GM18498 (cell line): ENCODE measurements at regions not wholly inside any gene's neighbourhood (a gene's known extent, or its start where the extent isn't known, plus 50 kb on each side); places are given as distances from the start of the nearest gene placed in this dataset.
"Not testable (repeated sequence)": the region's sequence is repeated elsewhere in the genome, so short reads cannot be mapped to it uniquely, and the experiment has no call there.

ENCODE experiments used
- ATAC-seq: cut with Tn5 transposase; IDR thresholded peaks from one replicate; pipeline ENCODE4 v1.9.1; 2021; ENCODE audit warnings: mild to moderate bottlenecking, moderate library complexity; ENCODE audit not compliant: unreplicated experiment

GRCh38 chr21:35713914-35714313 is 346.4 kb downstream of the SETD4 start:
- no peak for ATAC-seq

GRCh38 chr21:35711661-35712060 is 348.7 kb downstream of the SETD4 start:
- no peak for ATAC-seq

- ATAC-seq = no peak
Observed at GRCh38 chr21:35711213-35711612, 349.1 kb downstream of the SETD4 start.

- not testable (repeated sequence) for ATAC-seq
Observed at GRCh38 chr21:35709990-35710389, 350.3 kb downstream of the SETD4 start.

GRCh38 chr21:35705888-35706287 is 354.4 kb downstream of the SETD4 start:
- ATAC-seq = no peak

- ATAC-seq = no peak
Observed at GRCh38 chr21:35705237-35705887, 355.0 kb downstream of the SETD4 start.

GRCh38 chr21:35703704-35704103 is 356.6 kb downstream of the SETD4 start:
- no peak for ATAC-seq

GRCh38 chr21:35699361-35699760 is 361.0 kb downstream of the SETD4 start:
- ATAC-seq = no peak

GRCh38 chr21:35697321-35697808 is 363.0 kb downstream of the SETD4 start:
- ATAC-seq = no peak

- no peak for ATAC-seq
Observed at GRCh38 chr21:35696644-35697043, 363.7 kb downstream of the SETD4 start.

GRCh38 chr21:35692311-35692710 is 368.0 kb downstream of the SETD4 start:
- no peak for ATAC-seq

- no peak for ATAC-seq
Observed at GRCh38 chr21:35690436-35690835, 369.9 kb downstream of the SETD4 start.

GRCh38 chr21:35686156-35686555 is 374.2 kb downstream of the SETD4 start:
- no peak for ATAC-seq

- no peak for ATAC-seq
Observed at GRCh38 chr21:35683664-35684304, 376.5 kb downstream of the SETD4 start.

GRCh38 chr21:35682904-35683549 is 377.3 kb downstream of the SETD4 start:
- ATAC-seq = no peak

GRCh38 chr21:35681946-35682345 is 378.4 kb downstream of the SETD4 start:
- no peak for ATAC-seq

GRCh38 chr21:35679076-35679475 is 381.2 kb downstream of the SETD4 start:
- ATAC-seq = no peak

GRCh38 chr21:35678393-35678792 is 381.9 kb downstream of the SETD4 start:
- ATAC-seq = no peak

- ATAC-seq = no peak
Observed at GRCh38 chr21:35677298-35677841, 383.0 kb downstream of the SETD4 start.

- no peak for ATAC-seq
Observed at GRCh38 chr21:35674895-35675470, 385.3 kb downstream of the SETD4 start.

GRCh38 chr21:35674091-35674671 is 386.1 kb downstream of the SETD4 start:
- ATAC-seq = no peak
